Liver (tissue), 8 donors: ENCODE measurements at regions not wholly inside any gene's neighbourhood (a gene's known extent, or its start where the extent isn't known, plus 50 kb on each side); places are given as distances from the start of the nearest gene placed in this dataset.

ENCODE experiments used
- DNase-seq: peaks from one replicate; pipeline ENCODE4 v3.0.0-alpha.2; 2017; ENCODE audit warnings: low spot score
- H3K27ac ChIP-seq, 2 donors: one replicate each; pipeline ENCODE4 v1.7.0; 2013; ENCODE audit warnings: inconsistent platforms in 2 of 2, low read length in 2 of 2, control low read depth in 1 of 2, low read depth in 1 of 2, mild to moderate bottlenecking in 1 of 2
- H3K27me3 ChIP-seq, 4 donors: one replicate each; pipeline versions ENCODE4 v1.6.1 to v1.7.0; 2013; ENCODE audit warnings: low read length in 3 of 4, inconsistent platforms in 1 of 4, mild to moderate bottlenecking in 1 of 4, moderate library complexity in 1 of 4; ENCODE audit not compliant: control insufficient read depth in 4 of 4, insufficient read depth in 4 of 4
- H3K36me3 ChIP-seq, 4 donors: one replicate each; pipeline versions ENCODE4 v1.6.1 to v1.7.0; 2013; ENCODE audit warnings: low read length in 3 of 4, mild to moderate bottlenecking in 3 of 4, low read depth in 1 of 4, moderate library complexity in 1 of 4; ENCODE audit not compliant: control insufficient read depth in 4 of 4, insufficient read depth in 3 of 4
- H3K4me1 ChIP-seq, 4 donors: one replicate each; pipeline versions ENCODE4 v1.6.1 to v1.7.0; 2013; ENCODE audit warnings: low read length in 3 of 4, mild to moderate bottlenecking in 3 of 4, moderate library complexity in 1 of 4; ENCODE audit not compliant: control insufficient read depth in 4 of 4, insufficient read depth in 4 of 4
- H3K4me3 ChIP-seq, 3 donors: one replicate each; pipeline versions ENCODE4 v1.6.1 to v1.7.0; 2013; ENCODE audit warnings: low read length in 3 of 3, control low read depth in 1 of 3, low read depth in 1 of 3, mild to moderate bottlenecking in 1 of 3
- H3K9ac ChIP-seq, 2 donors: one replicate each; pipeline ENCODE4 v1.7.0; 2013; ENCODE audit warnings: low read length in 2 of 2, mild to moderate bottlenecking in 2 of 2, moderate library complexity in 2 of 2, control low read depth in 1 of 2, low read depth in 1 of 2
- H3K9me3 ChIP-seq, 4 donors: one replicate each; pipeline versions ENCODE4 v1.6.1 to v1.7.0; 2013; ENCODE audit warnings: low read length in 3 of 4; ENCODE audit not compliant: control insufficient read depth in 4 of 4
- EGR1 ChIP-seq, 2 donors: IDR thresholded peaks; 2 replicates each; pipeline ENCODE4 v1.6.1; 2016 to 2018; ENCODE audit warnings: antibody characterized with exemption in 2 of 2, low read depth in 2 of 2
- FOXA1 ChIP-seq: IDR thresholded peaks from 2 replicates; pipeline ENCODE4 v1.6.1; 2016; ENCODE audit warnings: antibody characterized with exemption
- FOXA2 ChIP-seq: IDR thresholded peaks from 2 replicates; pipeline ENCODE4 v1.6.1; 2016; ENCODE audit warnings: antibody characterized with exemption
- HNF4A ChIP-seq, 2 donors: conservative IDR thresholded peaks; 2 replicates each; pipeline ENCODE4 v1.6.1; 2016; ENCODE audit warnings: antibody characterized with exemption in 2 of 2, mild to moderate bottlenecking in 2 of 2
- HNF4G ChIP-seq: IDR thresholded peaks from 2 replicates; pipeline ENCODE4 v1.6.1; 2016; ENCODE audit warnings: antibody characterized with exemption
- JUND ChIP-seq, 2 donors: IDR thresholded peaks; 2 replicates each; pipeline ENCODE4 v1.6.1; 2016; ENCODE audit warnings: antibody characterized with exemption in 2 of 2
- NR2F2 ChIP-seq: IDR thresholded peaks from 2 replicates; pipeline ENCODE4 v1.6.1; 2016; ENCODE audit warnings: antibody characterized with exemption
- RAD21 ChIP-seq, 2 donors: IDR thresholded peaks; 2 replicates each; pipeline ENCODE4 v1.6.1; 2016; ENCODE audit warnings: antibody characterized with exemption in 2 of 2, mild to moderate bottlenecking in 2 of 2
- RXRA ChIP-seq, 2 donors: IDR thresholded peaks; 2 replicates each; pipeline ENCODE4 v1.6.1; 2017 to 2018; ENCODE audit warnings: antibody characterized with exemption in 2 of 2, mild to moderate bottlenecking in 1 of 2
- SP1 ChIP-seq: IDR thresholded peaks from 2 replicates; pipeline ENCODE4 v1.6.1; 2018; ENCODE audit warnings: antibody characterized with exemption, mild to moderate bottlenecking
- TAF1 ChIP-seq: conservative IDR thresholded peaks from 2 replicates; pipeline ENCODE4 v1.6.1; 2016; ENCODE audit warnings: antibody characterized with exemption, mild to moderate bottlenecking
- WGBS: extraction: QIAGEN DNeasy Blood & Tissue Kit; methylation state at CpG from one replicate; pipeline ENCODE4 v1.1.7; 2013; 5-methylcytosine and 5-hydroxymethylcytosine counted together
- TF ChIP-seq, protein P1 (sequence below): IDR thresholded peaks from 2 replicates; pipeline ENCODE4 v1.6.1; 2016; ENCODE audit warnings: antibody characterized with exemption
- TF ChIP-seq, protein P2 (sequence below): fragments of 150-350 bp; IDR thresholded peaks from 2 replicates; pipeline ENCODE4 v1.5.1; 2017; ENCODE audit warnings: improper control_type of control experiment, low read depth, low read length; ENCODE audit not compliant: missing input control
- TF ChIP-seq, protein P3 (sequence below): IDR thresholded peaks from 2 replicates; pipeline ENCODE4 v1.6.1; 2016; ENCODE audit warnings: antibody characterized with exemption
- TF ChIP-seq, protein P4 (sequence below): IDR thresholded peaks from 2 replicates; pipeline ENCODE4 v1.6.1; 2016; ENCODE audit warnings: antibody characterized with exemption, mild to moderate bottlenecking
- donor health status: healthy.
- donor health status: healthy.
- donor health status: healthy.
- donor health status: healthy.
- donor health status: healthy.

DNA sequence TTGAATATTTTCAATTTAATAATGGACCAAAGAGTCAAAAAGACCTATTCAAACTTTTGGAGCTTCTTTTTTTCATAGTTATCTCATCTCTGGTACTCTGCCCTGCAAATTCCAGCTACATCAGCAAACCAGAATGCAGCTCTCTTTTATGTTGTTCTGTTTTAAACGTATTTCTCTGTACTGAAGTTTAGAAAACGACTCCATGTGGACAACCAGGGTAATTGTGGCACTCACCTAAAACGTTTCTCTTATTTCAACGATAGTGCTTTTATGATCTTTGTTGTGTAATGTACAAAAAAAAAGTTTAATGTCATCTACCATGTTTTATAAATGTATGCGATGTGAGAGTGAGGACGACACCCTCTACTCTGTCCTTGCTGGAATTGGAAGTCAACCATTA is 1472.3 kb upstream of the GBE1 start:
- Histone ChIP-seq H3K4me1 (no peaks in the 10 kb centered on the region), H3K27me3 (no peaks in the 10 kb centered on the region), H3K9ac (no peak overlapping the region), H3K9me3 (no peaks in the 10 kb centered on the region), H3K4me3 (no peak overlapping the region), H3K36me3 (no peaks in the 10 kb centered on the region), H3K27ac (no peak overlapping the region)
- TF ChIP-seq RAD21 (IDR thresholded peaks at IDR 0.05) (no peak), SP1 (no peak), TAF1 (no peak)
- TF ChIP-seq, protein P1, sequence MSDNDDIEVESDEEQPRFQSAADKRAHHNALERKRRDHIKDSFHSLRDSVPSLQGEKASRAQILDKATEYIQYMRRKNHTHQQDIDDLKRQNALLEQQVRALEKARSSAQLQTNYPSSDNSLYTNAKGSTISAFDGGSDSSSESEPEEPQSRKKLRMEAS = no peak
- DNase-seq = no peak
- WGBS = 65% methylated on average over 6 of the region's 6 CpGs

DNA sequence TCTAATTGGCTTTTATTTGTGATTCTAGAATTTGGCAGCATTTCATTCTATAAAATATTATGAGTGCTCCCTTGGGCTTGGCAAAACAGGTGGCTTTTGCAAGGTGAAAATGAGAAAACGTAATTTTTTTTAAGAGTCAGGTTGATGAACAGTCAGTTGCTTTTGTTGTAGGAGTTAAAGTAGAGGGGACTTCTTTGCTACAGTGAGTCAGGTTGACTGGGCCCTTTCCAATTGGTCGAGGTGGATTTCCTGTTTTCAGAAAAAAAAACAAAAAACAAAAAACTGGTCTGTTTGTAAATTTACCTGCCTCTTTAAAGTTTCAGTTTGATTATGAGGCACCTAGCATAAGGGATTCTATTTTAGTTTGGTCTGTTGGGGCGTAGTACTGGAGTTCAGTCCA is 1469.4 kb upstream of the GBE1 start:
- no peaks in the 10 kb centered on the region for H3K36me3 ChIP-seq
- WGBS = 62% methylated on average over 3 of the region's 3 CpGs
- TF ChIP-seq, protein P2, sequence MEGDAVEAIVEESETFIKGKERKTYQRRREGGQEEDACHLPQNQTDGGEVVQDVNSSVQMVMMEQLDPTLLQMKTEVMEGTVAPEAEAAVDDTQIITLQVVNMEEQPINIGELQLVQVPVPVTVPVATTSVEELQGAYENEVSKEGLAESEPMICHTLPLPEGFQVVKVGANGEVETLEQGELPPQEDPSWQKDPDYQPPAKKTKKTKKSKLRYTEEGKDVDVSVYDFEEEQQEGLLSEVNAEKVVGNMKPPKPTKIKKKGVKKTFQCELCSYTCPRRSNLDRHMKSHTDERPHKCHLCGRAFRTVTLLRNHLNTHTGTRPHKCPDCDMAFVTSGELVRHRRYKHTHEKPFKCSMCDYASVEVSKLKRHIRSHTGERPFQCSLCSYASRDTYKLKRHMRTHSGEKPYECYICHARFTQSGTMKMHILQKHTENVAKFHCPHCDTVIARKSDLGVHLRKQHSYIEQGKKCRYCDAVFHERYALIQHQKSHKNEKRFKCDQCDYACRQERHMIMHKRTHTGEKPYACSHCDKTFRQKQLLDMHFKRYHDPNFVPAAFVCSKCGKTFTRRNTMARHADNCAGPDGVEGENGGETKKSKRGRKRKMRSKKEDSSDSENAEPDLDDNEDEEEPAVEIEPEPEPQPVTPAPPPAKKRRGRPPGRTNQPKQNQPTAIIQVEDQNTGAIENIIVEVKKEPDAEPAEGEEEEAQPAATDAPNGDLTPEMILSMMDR = no peak
- TF ChIP-seq FOXA1 = no peak
- TF ChIP-seq HNF4G = no peak
- TF ChIP-seq FOXA2 = no peak
- no peak for TF ChIP-seq RXRA (IDR thresholded peaks at IDR 0.05)
- TF ChIP-seq, protein P3, sequence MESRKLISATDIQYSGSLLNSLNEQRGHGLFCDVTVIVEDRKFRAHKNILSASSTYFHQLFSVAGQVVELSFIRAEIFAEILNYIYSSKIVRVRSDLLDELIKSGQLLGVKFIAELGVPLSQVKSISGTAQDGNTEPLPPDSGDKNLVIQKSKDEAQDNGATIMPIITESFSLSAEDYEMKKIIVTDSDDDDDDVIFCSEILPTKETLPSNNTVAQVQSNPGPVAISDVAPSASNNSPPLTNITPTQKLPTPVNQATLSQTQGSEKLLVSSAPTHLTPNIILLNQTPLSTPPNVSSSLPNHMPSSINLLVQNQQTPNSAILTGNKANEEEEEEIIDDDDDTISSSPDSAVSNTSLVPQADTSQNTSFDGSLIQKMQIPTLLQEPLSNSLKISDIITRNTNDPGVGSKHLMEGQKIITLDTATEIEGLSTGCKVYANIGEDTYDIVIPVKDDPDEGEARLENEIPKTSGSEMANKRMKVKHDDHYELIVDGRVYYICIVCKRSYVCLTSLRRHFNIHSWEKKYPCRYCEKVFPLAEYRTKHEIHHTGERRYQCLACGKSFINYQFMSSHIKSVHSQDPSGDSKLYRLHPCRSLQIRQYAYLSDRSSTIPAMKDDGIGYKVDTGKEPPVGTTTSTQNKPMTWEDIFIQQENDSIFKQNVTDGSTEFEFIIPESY = no peak
- TF ChIP-seq JUND (IDR thresholded peaks at IDR 0.05) = no peak
- no peak for TF ChIP-seq NR2F2

DNA sequence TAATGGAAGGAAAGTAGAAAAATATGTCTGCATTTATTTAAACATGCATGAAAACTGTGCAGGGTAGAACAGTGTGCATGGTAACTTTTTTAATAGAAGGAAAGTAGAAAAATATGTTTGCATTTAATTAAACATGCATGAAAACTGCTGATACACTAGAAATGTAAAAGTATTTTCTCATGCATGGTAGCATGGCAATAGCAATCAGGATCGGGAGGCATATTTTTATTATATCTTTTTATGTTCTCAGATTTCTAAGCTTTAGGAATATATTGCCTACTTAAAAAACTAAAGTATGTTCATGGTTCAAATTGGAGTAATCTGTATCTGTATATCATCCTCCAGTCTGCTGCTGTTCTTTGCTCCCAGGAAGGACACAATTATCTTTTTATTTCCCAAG is 1468.9 kb upstream of the GBE1 start:
- Histone ChIP-seq H3K4me3 (no peak overlapping the region), H3K27me3 (no peaks in the 10 kb centered on the region), H3K4me1 (no peaks in the 10 kb centered on the region), H3K36me3 (no peaks in the 10 kb centered on the region), H3K9me3 (no peaks in the 10 kb centered on the region), H3K9ac (no peak overlapping the region), H3K27ac (no peak overlapping the region)
- 91% methylated on average over 1 of the region's 1 CpG for WGBS
- DNase-seq = no peak
- TF ChIP-seq, protein P4, sequence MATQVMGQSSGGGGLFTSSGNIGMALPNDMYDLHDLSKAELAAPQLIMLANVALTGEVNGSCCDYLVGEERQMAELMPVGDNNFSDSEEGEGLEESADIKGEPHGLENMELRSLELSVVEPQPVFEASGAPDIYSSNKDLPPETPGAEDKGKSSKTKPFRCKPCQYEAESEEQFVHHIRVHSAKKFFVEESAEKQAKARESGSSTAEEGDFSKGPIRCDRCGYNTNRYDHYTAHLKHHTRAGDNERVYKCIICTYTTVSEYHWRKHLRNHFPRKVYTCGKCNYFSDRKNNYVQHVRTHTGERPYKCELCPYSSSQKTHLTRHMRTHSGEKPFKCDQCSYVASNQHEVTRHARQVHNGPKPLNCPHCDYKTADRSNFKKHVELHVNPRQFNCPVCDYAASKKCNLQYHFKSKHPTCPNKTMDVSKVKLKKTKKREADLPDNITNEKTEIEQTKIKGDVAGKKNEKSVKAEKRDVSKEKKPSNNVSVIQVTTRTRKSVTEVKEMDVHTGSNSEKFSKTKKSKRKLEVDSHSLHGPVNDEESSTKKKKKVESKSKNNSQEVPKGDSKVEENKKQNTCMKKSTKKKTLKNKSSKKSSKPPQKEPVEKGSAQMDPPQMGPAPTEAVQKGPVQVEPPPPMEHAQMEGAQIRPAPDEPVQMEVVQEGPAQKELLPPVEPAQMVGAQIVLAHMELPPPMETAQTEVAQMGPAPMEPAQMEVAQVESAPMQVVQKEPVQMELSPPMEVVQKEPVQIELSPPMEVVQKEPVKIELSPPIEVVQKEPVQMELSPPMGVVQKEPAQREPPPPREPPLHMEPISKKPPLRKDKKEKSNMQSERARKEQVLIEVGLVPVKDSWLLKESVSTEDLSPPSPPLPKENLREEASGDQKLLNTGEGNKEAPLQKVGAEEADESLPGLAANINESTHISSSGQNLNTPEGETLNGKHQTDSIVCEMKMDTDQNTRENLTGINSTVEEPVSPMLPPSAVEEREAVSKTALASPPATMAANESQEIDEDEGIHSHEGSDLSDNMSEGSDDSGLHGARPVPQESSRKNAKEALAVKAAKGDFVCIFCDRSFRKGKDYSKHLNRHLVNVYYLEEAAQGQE = no peak
- TF ChIP-seq, protein P3 = no peak
- TF ChIP-seq, protein P2 = no peak
- TF ChIP-seq, protein P1 = no peak
- TF ChIP-seq EGR1 (IDR thresholded peaks at IDR 0.05; ENCODE audit: low read depth in 2 of 2) (no peak), RXRA (IDR thresholded peaks at IDR 0.05) (no peak), SP1 (no peak), HNF4A (conservative IDR thresholded peaks at IDR 0.05) (no peak), JUND (IDR thresholded peaks at IDR 0.05) (no peak), FOXA2 (no peak)

More for the DNA sequence above, 1469.4 kb upstream of the GBE1 start:
- Histone ChIP-seq H3K9me3 (no peaks in the 10 kb centered on the region), H3K4me3 (no peak overlapping the region), H3K9ac (no peak overlapping the region), H3K27me3 (no peaks in the 10 kb centered on the region), H3K27ac (no peak overlapping the region), H3K4me1 (no peaks in the 10 kb centered on the region)
- DNase-seq = no peak
